HUES6 (cell line): ENCODE measurements at regions not wholly inside any gene's neighbourhood (a gene's known extent, or its start where the extent isn't known, plus 50 kb on each side); places are given as distances from the start of the nearest gene placed in this dataset.

ENCODE experiments used
- H3K27ac ChIP-seq: 2 replicates; pipeline ENCODE4 v1.7.0; 2013; ENCODE audit warnings: low read depth, mild to moderate bottlenecking, low read length, inconsistent platforms
- H3K27me3 ChIP-seq: 2 replicates; pipeline ENCODE4 v1.6.1; 2013; ENCODE audit warnings: low read length; ENCODE audit not compliant: control insufficient read depth, insufficient read depth
- H3K36me3 ChIP-seq: 2 replicates; pipeline ENCODE4 v1.6.1; 2013; ENCODE audit warnings: low read length; ENCODE audit not compliant: control insufficient read depth, insufficient read depth
- H3K4me1 ChIP-seq: 2 replicates; pipeline ENCODE4 v1.6.1; 2013; ENCODE audit warnings: low read length; ENCODE audit not compliant: control insufficient read depth, insufficient read depth
- H3K4me3 ChIP-seq: 2 replicates; pipeline ENCODE4 v1.5.1; 2013; ENCODE audit warnings: low read depth, low read length
- H3K9ac ChIP-seq: one replicate; pipeline ENCODE4 v1.6.1; 2013; ENCODE audit warnings: mild to moderate bottlenecking, low read length
- H3K9me3 ChIP-seq: 2 replicates; pipeline ENCODE4 v1.6.1; 2013; ENCODE audit warnings: low read depth, low read length; ENCODE audit not compliant: control insufficient read depth, insufficient read depth

DNA sequence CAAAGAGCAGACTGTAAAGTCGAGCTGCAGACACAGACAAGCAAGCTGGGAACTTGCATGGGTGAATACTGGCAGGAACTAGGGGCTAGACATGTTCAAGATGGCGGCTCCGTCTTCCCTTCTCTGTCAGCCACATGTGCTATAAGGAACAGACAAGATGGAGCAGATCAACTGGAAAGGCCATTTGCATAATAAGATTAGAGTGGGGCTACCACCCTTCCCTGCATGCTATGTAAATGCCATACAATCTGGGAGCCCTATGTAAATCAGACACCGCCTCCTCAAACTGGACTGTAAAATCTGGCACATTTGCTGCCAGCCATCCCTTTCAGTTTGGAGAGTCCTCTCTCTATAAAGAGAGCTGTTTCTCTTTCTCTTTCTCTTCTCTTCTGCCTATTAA lies 640.1 kb upstream of the CDH8 start:
- Histone ChIP-seq H3K9me3 (peaks cover 37% of the 10 kb centered on the region), H3K36me3 (no peaks in the 10 kb centered on the region), H3K4me1 (no peaks in the 10 kb centered on the region), H3K27ac (no peak overlapping the region), H3K4me3 (no peak overlapping the region), H3K27me3 (no peaks in the 10 kb centered on the region), H3K9ac (no peak overlapping the region)

DNA sequence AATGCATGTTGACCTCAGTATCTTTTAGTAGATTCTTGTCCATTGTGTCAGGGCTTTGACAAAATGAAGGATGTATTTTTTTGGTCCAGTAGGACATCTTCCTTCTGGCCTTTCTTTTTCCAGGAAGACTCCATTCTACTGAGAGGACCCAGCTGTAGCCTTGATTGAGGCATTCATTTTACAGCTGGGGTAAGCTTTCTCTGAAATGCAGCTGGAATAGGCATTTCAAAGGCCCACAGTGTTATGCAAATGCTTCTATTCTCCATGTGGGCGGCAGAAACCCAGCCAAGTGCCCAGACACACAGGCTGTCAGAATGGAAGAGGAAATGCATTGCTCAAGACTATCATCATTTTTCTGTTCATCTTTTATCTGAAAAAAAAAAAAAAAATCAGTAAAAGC lies 629.0 kb upstream of the CDH8 start:
- H3K4me1 ChIP-seq, result peaks cover 15% of the 10 kb centered on the region
- no peaks in the 10 kb centered on the region for H3K36me3 ChIP-seq
- H3K9me3 ChIP-seq, result peaks cover 16% of the 10 kb centered on the region; the same call in 1 of the 2 replicates
- peak overlapping the region; percentile 66; the same call in 1 of the 2 replicates for H3K27ac ChIP-seq
- H3K4me3 ChIP-seq, result no peak overlapping the region
- H3K9ac ChIP-seq, result no peak overlapping the region
- no peaks in the 10 kb centered on the region for H3K27me3 ChIP-seq

GRCh38 chr16:62664566-62664965 lies 628.3 kb upstream of the CDH8 start:
- no peaks in the 10 kb centered on the region for H3K27me3 ChIP-seq
- H3K4me3 ChIP-seq, result no peak overlapping the region
- peaks cover 15% of the 10 kb centered on the region for H3K4me1 ChIP-seq
- no peak overlapping the region for H3K9ac ChIP-seq
- peaks cover 16% of the 10 kb centered on the region; the same call in 1 of the 2 replicates for H3K9me3 ChIP-seq
- no peaks in the 10 kb centered on the region for H3K36me3 ChIP-seq
- H3K27ac ChIP-seq, result peak overlapping the region; percentile 66; the same call in 1 of the 2 replicates

- Histone ChIP-seq H3K9me3 (peaks cover 9% of the 10 kb centered on the region; the same call in 1 of the 2 replicates), H3K4me3 (no peak overlapping the region), H3K27ac (no peak overlapping the region), H3K4me1 (peaks cover 15% of the 10 kb centered on the region), H3K9ac (no peak overlapping the region), H3K27me3 (no peaks in the 10 kb centered on the region), H3K36me3 (no peaks in the 10 kb centered on the region)
Measured at GRCh38 chr16:62661435-62661834, 625.2 kb upstream of the CDH8 start.

GRCh38 chr16:62657116-62657515 lies 620.9 kb upstream of the CDH8 start:
- Histone ChIP-seq H3K4me3 (no peak overlapping the region), H3K9ac (no peak overlapping the region), H3K4me1 (no peaks in the 10 kb centered on the region), H3K27me3 (no peaks in the 10 kb centered on the region), H3K36me3 (no peaks in the 10 kb centered on the region), H3K9me3 (0 out of 2 replicates have a peak, but pooled peaks cover 5% of the 10 kb centered on the region), H3K27ac (no peak overlapping the region)

DNA sequence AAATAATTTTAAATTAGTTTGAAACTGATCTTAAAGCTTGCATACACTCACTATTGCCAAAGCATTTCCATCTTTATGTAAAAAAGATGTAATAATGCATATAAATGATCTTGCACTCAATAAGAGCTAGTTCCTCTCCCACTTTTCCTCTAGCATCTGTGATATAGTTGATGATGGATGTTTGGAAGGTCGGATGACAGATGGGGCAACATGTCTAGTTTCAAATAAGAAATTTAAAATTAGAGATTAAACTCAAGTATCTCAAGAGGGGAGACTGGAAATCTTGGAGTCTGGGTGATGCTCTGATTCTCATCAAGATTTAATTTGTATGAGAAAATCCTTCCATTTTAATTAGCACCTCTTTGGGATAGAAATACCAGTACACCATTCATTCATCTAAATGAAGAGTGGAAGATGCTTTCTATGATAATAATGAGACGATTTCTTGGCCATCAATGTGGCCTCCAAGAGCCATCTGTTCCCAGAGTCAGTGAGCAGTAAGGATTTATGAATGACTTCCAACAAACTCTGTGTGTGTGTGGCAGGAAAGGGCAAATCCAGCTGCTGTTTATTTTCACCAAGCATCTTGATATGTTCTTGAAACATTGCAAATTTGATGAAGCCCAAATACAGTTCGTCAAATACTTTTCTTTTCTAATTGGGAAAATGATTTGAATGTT lies 616.3 kb upstream of the CDH8 start:
- Histone ChIP-seq H3K4me1 (no peaks in the 10 kb centered on the region), H3K9ac (no peak overlapping the region), H3K27me3 (no peaks in the 10 kb centered on the region), H3K27ac (no peak overlapping the region), H3K9me3 (no peaks in the 10 kb centered on the region), H3K4me3 (no peak overlapping the region), H3K36me3 (no peaks in the 10 kb centered on the region)

GRCh38 chr16:62648256-62648655 lies 612.0 kb upstream of the CDH8 start:
- no peak overlapping the region for H3K27ac ChIP-seq

GRCh38 chr16:62644030-62644812 lies 608.0 kb upstream of the CDH8 start:
- no peak overlapping the region for H3K4me3 ChIP-seq

More at GRCh38 chr16:62648256-62648655, 612.0 kb upstream of the CDH8 start:
- no peaks in the 10 kb centered on the region for H3K9me3 ChIP-seq
- no peaks in the 10 kb centered on the region for H3K27me3 ChIP-seq
- H3K4me1 ChIP-seq, result no peaks in the 10 kb centered on the region
- no peak overlapping the region for H3K4me3 ChIP-seq
- no peaks in the 10 kb centered on the region for H3K36me3 ChIP-seq
- H3K9ac ChIP-seq, result no peak overlapping the region

GRCh38 chr16:62642677-62643076 lies 606.4 kb upstream of the CDH8 start:
- no peaks in the 10 kb centered on the region for H3K9me3 ChIP-seq
- H3K36me3 ChIP-seq, result no peaks in the 10 kb centered on the region
- H3K4me1 ChIP-seq, result no peaks in the 10 kb centered on the region
- H3K4me3 ChIP-seq, result no peak overlapping the region
- H3K27me3 ChIP-seq, result no peaks in the 10 kb centered on the region
- H3K27ac ChIP-seq, result no peak overlapping the region
- no peak overlapping the region for H3K9ac ChIP-seq

More at GRCh38 chr16:62644030-62644812, 608.0 kb upstream of the CDH8 start:
- no peaks in the 10 kb centered on the region for H3K4me1 ChIP-seq
- H3K27me3 ChIP-seq, result no peaks in the 10 kb centered on the region
- no peaks in the 10 kb centered on the region for H3K36me3 ChIP-seq
- no peak overlapping the region for H3K9ac ChIP-seq
- no peaks in the 10 kb centered on the region for H3K9me3 ChIP-seq
- H3K27ac ChIP-seq, result no peak overlapping the region

DNA sequence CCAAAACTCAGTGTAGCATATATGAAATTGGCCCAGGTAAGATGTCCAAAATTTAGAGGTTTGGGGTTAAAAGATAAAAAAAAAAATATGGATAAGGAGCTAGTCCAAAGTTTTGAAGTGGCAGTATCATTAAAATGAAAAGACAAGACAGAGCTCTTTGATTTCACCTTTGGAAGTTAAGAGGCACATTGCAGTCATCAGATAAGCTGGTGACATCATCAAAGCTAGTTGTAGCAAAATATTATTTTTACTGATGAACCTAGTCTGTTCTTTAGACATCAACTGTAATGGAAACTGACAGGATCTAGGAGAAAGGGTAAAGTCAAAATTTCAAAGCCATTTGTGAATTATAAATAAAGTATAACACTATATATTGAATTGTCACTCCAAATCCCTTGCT lies 603.7 kb upstream of the CDH8 start:
- Histone ChIP-seq H3K4me1 (no peaks in the 10 kb centered on the region), H3K36me3 (no peaks in the 10 kb centered on the region), H3K27me3 (no peaks in the 10 kb centered on the region), H3K4me3 (no peak overlapping the region), H3K9me3 (no peaks in the 10 kb centered on the region), H3K27ac (no peak overlapping the region), H3K9ac (no peak overlapping the region)
